Ovary (tissue), 7 donors: ENCODE measurements at regions not wholly inside any gene's neighbourhood (a gene's known extent, or its start where the extent isn't known, plus 50 kb on each side); places are given as distances from the start of the nearest gene placed in this dataset.

Experiments used
- DNase-seq, 5 donors: peaks; one replicate each; pipeline ENCODE4 v3.0.0-alpha.2; 2019 to 2020
- H3K27ac ChIP-seq, 2 donors: fragments of 200-600 bp; one replicate each; pipeline versions ENCODE4 v1.5.1 to v1.8.0; 2019 to 2022
- H3K27me3 ChIP-seq: fragments of 200-600 bp; one replicate; pipeline ENCODE4 v1.8.0; 2022
- H3K36me3 ChIP-seq: fragments of 200-600 bp; sonication (generic); one replicate; pipeline ENCODE4 v1.5.1; 2019
- H3K4me1 ChIP-seq: one replicate; pipeline ENCODE4 v1.8.1; 2013; ENCODE audit warnings: mild to moderate bottlenecking, moderate library complexity; ENCODE audit not compliant: insufficient read depth
- H3K4me3 ChIP-seq: fragments of 200-600 bp; sonication (generic); one replicate; pipeline ENCODE4 v1.5.1; 2017
- H3K9me3 ChIP-seq, 2 donors: fragments of 200-600 bp in 1 of 2; sonication (generic) in 1 of 2; one replicate each; pipeline versions ENCODE4 v1.5.1 to v1.8.1; 2013 to 2019; ENCODE audit warnings: mild to moderate bottlenecking in 1 of 2, moderate library complexity in 1 of 2
- CTCF ChIP-seq, 3 donors: fragments of 450-650 bp in 2 of 3; fragments of 200-600 bp in 1 of 3; IDR thresholded peaks; one replicate each; pipeline versions ENCODE4 v1.5.1 to v1.8.0; 2016 to 2022; ENCODE audit warnings: antibody characterized with exemption in 3 of 3, mild to moderate bottlenecking in 1 of 3
- EP300 ChIP-seq: sonication (generic); formaldehyde crosslinking; IDR thresholded peaks from one replicate; pipeline ENCODE4 v1.6.1; 2017; ENCODE audit warnings: antibody characterized with exemption
- POLR2A ChIP-seq: fragments of 450-650 bp; IDR thresholded peaks from one replicate; pipeline ENCODE4 v1.6.1; 2017; ENCODE audit warnings: antibody characterized with exemption, mild to moderate bottlenecking, moderate library complexity
- WGBS, 3 donors: extraction: QIAGEN DNeasy Blood & Tissue Kit in 1 of 3; methylation state at CpG; one replicate each; pipeline versions ENCODE4 v1.1.5 to v1.1.7; 2013 to 2017; 5-methylcytosine and 5-hydroxymethylcytosine counted together
- intact Hi-C, 4 donors: fragments of 100-400 bp; cut with DNase I; formaldehyde crosslinking; loops; one replicate each; pipeline versions ENCODE4 v1.11.0 to v1.15.1; 2022 to 2023
- donor health status: DM: no; HTN: no; CAD: no; lungs with moderate emphysema.
- donor health status: DM: no; HTN: no; CAD: no.
- donor health status: Bipolar disorder and iron deficiency.
- donor health status: DM: no; HTN: no; CAD: no.
- donor health status: DM: yes; HTN: yes; CAD: no.

GRCh38 chr6:147709396-147710272, 201.1 kb downstream of the SAMD5 start:
- Histone ChIP-seq H3K4me3 (no peak overlapping the region), H3K27ac (no peak overlapping the region), H3K27me3 (no peaks in the 10 kb centered on the region), H3K36me3 (no peaks in the 10 kb centered on the region), H3K4me1 (no peaks in the 10 kb centered on the region), H3K9me3 (no peaks in the 10 kb centered on the region)
- TF ChIP-seq POLR2A = no peak
- no peak for TF ChIP-seq CTCF (IDR thresholded peaks at IDR 0.05)
- no peak for TF ChIP-seq EP300
- WGBS, 3 donors = 74 to 81% (median 77%) methylated on average over 6 of the region's 6 CpGs
- DNase-seq = no peak
- intact Hi-C loops = no loop called here

DNA sequence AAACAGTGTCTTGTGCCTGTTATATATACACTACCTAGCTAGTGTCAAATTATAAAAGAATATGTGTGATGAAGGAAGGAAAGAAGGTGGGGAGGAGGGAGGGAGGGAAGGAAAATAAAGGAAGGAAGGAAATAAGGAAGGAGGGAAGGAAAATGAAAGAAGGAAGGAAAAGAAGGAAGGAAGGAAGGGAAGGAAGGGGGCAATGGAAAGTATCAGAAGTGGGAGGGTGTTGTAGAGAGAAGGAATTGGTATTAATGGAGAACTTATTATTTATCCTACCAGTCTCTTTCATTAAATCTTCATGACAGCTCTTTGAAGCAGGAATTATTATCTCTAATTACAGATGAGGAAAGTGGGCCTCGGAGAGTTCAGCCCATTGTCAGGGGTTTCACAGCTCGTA, 202.4 kb downstream of the SAMD5 start:
- DNase-seq = no peak
- TF ChIP-seq EP300 = no peak
- no peak for TF ChIP-seq CTCF (IDR thresholded peaks at IDR 0.05)
- TF ChIP-seq POLR2A = no peak
- 92 to 98% (median 94%) methylated on average over 2 of the region's 2 CpGs for WGBS, 3 donors
- intact Hi-C loops = no loop called here
- Histone ChIP-seq H3K4me3 (no peak overlapping the region), H3K36me3 (no peaks in the 10 kb centered on the region), H3K9me3 (no peaks in the 10 kb centered on the region), H3K27me3 (no peaks in the 10 kb centered on the region), H3K4me1 (no peaks in the 10 kb centered on the region), H3K27ac (no peak overlapping the region)

DNA sequence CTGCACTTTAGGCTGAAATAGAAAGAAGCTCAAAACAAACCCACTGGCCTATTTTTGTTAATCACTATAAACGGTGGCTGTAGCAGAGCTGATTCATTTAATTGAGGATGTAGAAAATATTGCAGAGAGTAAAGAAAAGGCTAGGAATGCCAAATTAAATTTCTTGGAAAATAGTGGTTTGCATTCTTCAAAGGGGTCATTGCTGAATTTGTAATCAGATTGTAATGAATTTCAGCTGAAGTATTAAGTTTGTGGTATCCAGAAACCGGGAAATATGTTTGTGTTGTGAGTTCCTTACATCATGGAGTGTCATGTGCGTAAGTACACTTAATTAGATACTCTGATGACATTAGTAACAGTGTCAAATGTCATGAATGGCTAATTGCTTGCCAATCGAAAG, 203.0 kb downstream of the SAMD5 start:
- TF ChIP-seq EP300 (no peak), CTCF (IDR thresholded peaks at IDR 0.05) (no peak), POLR2A (no peak)
- H3K4me3 ChIP-seq = no peak overlapping the region
- no peaks in the 10 kb centered on the region for H3K4me1 ChIP-seq
- no peak for DNase-seq
- 63 to 73% (median 72%) methylated on average over 4 of the region's 4 CpGs for WGBS, 3 donors
- no peaks in the 10 kb centered on the region for H3K36me3 ChIP-seq
- no peaks in the 10 kb centered on the region for H3K27me3 ChIP-seq
- no peak overlapping the region for H3K27ac ChIP-seq
- intact Hi-C loops = no loop called here
- H3K9me3 ChIP-seq = no peaks in the 10 kb centered on the region

DNA sequence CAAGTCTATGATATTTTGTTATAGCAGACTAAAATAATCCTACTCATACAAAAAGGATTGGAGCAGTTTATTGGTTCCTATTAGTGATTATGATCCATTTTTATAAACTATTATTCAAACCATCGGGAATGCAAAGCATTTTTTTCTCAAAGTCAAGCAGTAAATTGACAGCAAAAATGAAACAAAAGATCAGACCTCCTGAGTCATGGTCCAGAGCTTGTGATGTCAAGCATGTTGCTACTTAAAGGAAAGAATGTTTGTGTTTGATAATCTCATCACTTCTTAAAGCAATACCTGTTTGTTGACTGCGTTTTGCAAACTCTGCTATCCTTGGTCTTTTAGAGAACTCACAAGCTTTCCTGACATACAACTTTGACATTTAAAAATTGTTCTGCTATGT, 204.4 kb downstream of the SAMD5 start:
- WGBS, 3 donors = 95 to 98% (median 97%) methylated on average over 2 of the region's 2 CpGs
- no peak for DNase-seq
- Histone ChIP-seq H3K36me3 (no peaks in the 10 kb centered on the region), H3K4me1 (no peaks in the 10 kb centered on the region), H3K27me3 (no peaks in the 10 kb centered on the region), H3K27ac (no peak overlapping the region), H3K4me3 (no peak overlapping the region), H3K9me3 (no peaks in the 10 kb centered on the region)
- intact Hi-C loops = no loop called here
- TF ChIP-seq CTCF (IDR thresholded peaks at IDR 0.05) (no peak), POLR2A (no peak), EP300 (no peak)
